KG1 (cell line): ENCODE measurements at regions not wholly inside any gene's neighbourhood (a gene's known extent, or its start where the extent isn't known, plus 50 kb on each side); places are given as distances from the start of the nearest gene placed in this dataset.
"Not testable (repeated sequence)": the region's sequence is repeated elsewhere in the genome, so short reads cannot be mapped to it uniquely, and the experiment has no call there.

Experiments
- DNase-seq: peaks from one replicate; lab custom pipeline; 2025; lab: John Stamatoyannopoulos, UW

GRCh38 chr5:68067291-68067690 is 148.3 kb upstream of the PIK3R1 start:
- DNase-seq: no peak

DNA sequence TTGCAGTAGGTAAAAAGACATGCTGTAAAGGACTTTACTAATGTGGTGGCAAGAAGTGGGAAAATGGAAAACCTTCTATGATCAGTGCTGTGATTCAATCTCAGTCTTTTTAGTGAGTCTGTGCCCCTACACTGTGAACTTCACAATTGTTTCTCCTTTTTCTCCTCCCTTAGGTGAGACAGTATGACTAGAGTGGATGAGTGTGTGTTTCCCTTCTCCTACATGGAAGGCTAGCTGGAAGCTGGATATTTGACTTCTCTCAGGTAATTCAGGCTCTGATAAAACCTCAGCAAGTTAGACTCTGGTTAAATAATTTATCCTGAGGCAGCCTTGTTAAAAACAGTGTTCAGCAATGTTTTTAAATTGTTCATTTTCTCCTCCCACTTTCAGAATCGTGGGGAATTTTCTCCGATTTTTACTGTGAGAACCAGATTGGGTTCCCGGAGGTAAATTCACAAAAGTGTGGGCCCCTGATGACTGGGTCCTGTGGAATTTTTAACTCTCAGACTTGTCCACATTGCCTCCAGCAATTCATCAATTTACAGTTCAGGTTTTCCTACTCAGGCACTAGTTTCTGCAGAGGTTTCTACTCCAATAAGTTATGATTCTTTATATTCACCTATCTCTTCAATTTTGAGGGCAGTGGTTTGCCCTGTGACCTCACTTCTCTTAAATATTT is 149.1 kb upstream of the PIK3R1 start:
- no peak for DNase-seq

DNA sequence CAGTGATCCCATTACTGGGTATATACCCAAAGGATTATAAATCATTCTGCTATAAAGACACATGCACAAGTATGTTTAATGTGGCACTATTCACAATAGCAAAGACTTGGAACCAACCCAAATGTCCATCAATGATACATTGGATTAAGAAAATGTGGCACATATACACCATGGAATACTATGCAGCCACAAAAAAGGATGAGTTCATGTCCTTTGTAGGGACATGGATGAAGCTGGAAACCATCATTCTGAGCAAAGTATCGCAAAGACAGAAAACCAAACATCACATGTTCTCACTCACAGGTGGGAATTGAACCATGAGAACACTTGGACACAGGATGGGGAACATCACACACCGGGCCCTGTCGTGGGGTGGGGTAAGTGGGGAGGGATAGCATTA is 150.2 kb upstream of the PIK3R1 start:
- not testable (repeated sequence) for DNase-seq

DNA sequence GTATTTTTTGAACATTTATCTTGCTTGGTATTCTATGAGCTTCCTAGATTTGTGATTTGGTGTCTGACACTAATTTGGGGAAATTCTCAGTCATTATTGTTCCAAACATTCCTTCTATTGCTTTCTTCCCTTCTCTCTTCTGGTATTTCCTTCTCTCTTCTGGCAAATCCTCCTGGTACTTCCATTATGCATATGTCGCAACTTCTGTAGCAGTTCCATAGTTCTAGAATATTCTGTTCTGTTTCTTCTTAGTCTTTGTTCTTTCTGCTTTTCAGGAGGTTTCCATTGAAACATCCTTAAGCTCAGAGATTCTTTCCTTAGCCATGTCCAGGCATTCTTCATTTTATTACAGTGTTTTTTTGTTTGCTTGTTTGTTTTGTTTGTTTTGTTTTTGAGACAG is 155.2 kb upstream of the PIK3R1 start:
- DNase-seq: no peak

- no peak for DNase-seq
Measured at GRCh38 chr5:68057191-68057590, 158.4 kb upstream of the PIK3R1 start.

DNA sequence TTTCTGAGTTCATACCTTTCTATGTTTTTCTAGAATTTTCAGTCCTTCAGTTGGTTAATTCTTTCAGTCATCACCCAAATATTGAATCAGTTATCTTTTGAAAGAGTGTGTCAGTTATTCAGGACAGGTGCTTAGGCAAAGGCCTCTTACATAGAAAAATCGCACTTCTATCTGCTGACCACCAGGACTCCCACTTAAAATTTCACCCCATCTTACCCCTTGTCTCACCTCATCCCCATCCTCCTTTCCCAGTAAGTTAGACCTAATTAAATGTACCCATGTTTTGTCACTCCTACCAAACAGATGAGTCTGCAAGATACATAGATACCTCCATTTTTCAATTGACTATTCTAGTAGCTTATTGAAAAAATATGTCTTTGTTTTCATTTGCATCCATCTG is 159.9 kb upstream of the PIK3R1 start:
- no peak for DNase-seq

DNA sequence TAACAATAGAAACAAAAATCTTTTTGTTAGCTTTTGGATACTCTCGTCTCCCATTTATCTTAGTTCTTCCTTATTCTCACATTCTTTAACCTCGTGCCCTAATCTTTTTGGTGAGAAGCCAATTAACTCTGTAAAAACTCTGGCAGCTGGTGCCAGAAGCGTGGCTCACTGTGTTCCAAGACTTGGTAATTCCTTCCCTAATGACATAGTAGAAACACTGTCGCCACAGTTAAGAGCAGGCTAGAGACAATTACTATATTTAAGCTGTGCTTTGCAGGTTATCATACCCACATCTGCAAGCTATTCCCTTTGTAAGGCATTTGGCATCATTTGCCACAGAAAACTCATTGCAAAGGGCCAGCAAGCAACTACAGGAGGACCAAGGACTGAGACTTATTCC is 160.9 kb upstream of the PIK3R1 start:
- DNase-seq: no peak

DNA sequence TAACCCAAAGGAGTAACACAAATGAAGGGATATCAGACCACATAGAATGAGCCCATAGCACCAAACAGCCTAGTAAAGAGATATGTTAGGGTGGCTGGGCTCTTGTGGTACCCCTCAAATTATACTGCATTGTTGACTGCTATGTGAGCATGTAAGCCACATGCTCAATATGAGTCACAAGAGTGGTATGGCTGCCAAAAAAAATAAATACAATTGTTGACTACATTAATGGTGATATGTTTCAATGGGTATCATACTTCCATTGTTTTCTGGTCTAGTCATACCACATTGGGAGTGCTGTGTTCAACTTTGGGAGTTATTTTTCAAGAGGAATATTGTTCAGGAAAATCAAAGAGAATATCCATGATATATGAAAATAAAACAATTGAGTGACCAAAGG is 162.4 kb upstream of the PIK3R1 start:
- no peak for DNase-seq

DNA sequence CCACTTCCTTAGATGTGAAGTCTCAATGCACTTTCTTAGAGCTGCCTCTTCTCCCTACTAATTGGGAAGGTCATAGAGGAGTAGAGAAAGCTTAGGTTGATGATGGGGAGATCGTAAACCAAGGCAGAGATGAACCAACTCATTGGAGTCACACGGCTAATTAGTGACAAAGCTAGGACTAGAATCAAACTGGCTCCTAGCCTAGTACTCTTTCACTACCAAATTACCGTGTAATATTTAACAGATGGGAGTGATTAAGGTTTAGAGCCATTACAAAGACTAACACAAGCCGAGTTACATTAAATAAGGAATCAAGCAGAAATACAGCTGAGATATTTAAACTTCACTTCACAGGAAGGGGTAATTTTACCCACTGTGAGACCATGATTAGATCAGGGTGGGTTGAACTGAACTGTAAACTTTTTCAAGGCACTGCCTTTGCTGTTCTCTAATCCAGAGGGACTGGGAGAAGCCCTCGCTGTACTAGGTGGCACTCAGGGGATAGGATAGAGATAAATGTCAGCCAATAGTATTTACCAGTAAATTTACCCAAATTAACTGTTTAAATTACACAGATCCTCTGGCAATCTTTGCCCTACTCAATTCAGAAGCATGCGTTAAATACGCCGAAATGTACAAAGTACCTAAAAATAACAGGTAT is 166.4 kb upstream of the PIK3R1 start:
- no peak for DNase-seq

- DNase-seq: no peak
Measured at GRCh38 chr5:68048516-68048915, 167.0 kb upstream of the PIK3R1 start.

DNA sequence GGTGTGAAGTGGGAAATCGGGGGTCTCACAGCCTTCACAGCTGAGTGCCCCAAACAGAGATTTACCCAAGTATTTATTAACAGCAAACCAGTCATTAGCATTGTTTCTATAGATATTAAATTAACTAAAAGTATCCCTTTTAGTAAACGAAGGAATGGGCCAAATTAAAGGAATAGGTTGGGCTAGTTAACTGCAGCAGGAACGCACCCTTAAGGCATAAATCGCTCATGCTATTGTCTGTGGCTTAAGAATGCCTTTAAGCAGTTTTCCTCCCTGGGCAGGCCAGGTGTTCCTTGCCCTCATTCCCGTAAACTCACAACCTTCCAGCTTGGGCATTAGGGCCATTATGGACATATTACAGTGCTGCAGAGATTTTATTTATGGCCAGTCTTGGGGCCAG is 167.5 kb upstream of the PIK3R1 start:
- not testable (repeated sequence) for DNase-seq

DNA sequence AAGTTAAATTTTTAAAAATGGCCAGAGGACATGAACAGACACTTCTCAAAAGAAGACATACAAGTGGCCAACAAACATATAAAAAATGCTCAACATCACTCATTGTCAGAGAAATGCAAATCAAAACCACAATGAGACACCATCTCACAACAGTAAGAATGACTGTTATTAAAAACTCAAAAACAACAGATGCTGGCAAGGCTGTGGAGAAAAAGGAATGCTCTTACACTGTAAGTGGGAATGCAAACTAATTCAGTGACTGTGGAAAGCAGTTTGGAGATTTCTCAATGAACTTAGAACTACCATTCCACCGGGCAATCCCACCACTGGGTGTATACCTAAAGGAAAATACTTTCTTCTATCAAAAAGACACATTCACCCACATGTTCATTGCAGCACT is 168.5 kb upstream of the PIK3R1 start:
- no peak for DNase-seq

DNA sequence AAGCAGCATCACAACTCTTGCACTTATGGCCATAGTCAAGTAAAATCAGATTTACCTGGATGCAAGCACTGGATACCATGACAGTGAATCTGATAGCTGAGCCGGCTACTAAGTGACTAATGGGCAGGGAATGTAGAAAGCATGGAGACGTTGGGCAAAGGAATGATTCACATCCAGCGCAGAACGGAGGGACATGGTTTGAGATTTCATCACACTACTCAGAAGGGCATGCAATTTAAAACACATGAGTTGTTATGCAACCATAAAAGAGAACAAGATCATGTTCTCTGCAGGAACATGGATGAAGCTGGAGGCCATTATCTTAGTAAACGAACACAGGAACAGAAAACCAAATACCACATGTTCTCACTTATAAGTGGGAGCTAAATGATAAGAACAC is 169.1 kb upstream of the PIK3R1 start:
- no peak for DNase-seq

- DNase-seq: no peak
Measured at GRCh38 chr5:68041293-68041692, 174.3 kb upstream of the PIK3R1 start.

DNA sequence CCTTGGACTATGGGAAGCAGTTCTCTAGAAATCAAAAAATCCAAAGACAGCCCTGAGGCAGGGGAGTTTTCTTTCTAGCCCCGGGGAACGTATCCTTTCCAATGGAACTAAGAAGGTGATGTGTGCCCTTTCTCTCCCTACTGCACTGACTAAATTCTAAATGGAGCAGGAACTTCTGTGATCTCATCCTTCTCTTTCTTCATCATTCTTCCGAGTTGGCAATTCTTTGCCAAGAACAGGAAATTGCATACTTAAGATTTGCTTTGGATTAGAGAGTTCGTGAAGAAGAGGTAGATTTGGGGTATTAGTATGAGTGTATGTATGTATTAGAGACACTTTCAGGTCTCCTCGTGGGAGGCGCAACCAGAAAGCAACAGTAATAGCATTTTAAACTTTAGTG is 178.0 kb upstream of the PIK3R1 start:
- no peak for DNase-seq

DNA sequence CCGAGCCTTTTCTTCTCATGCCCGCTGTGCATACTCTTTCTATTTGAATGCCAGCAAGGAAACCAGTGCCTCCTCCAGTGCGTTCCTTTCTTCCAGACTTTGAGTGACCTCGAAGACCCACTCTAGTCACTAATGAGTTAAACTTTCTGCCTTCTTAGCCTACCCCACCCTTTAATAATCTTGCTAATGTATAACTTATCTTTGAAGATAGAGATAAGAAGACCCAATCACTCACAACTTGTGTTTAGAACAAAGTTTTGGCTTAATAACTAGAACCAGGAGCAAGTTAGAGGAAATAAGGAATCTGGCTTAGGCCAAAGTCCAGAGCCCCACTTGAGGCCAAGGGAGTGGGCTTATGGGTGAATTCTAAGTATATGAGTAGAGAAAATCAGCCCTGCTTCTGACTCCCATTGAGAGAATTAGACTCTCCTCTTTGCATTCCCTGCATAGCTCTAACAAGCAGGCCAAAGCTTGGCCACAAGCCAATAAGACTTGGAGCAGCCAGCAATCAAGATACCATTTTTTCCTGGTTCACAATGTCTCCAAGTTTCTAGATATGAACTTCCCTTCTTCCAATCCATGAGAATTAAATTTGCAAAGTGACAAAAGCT is 181.5 kb upstream of the PIK3R1 start:
- no peak for DNase-seq

- DNase-seq: no peak
Measured at GRCh38 chr5:68033029-68033428, 182.5 kb upstream of the PIK3R1 start.

DNA sequence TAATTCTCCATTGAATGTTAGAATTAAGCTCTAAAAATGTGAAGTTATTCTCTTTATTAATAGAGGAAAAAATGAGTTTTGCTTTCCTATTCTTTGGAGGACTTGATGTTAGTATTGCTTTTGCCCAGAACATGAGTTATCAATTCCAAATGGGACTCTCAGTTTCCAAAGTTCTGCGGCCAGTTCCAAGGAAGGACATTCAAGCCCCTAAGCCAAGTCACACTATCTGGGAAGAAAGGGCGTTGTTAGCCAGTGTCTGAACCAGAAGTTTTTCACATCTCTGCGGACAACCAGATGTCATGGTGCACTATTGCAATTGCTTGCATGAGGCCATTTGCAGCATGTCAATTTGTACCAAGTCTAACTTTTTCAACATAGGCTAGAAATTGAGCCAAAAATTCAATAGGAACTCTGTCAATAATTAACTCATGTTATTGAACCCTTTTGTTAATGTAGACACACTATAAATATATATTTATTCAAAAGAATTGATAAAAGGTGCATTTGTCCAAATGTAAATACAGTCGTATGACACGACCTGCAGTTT is 183.3 kb upstream of the PIK3R1 start:
- no peak for DNase-seq

- no peak for DNase-seq
Measured at GRCh38 chr5:68028131-68028727, 187.3 kb upstream of the PIK3R1 start.

- no peak for DNase-seq
Measured at GRCh38 chr5:68027519-68027918, 188.0 kb upstream of the PIK3R1 start.

- no peak for DNase-seq
Measured at GRCh38 chr5:68026092-68026885, 189.3 kb upstream of the PIK3R1 start.

DNA sequence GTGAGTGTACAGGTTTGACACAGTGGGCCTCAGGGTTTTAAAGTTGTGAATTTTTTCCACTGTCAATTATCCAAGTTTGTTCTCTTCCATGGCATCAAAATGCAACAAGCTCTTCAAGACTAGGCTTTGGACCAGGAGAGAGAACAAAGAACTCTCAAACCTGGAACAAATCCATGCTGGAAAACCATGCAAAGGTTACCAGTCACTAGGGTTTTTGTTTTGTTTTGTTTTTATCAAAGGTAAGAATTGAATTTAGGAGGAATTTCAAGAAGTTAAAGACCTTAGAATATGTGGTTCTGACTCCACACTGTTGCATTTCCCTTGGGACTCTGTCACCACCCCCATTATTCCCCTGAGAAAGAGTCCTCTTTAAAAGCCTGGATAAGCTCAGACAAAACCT is 191.1 kb upstream of the PIK3R1 start:
- DNase-seq: no peak
